Body of pancreas (tissue), 4 donors: ENCODE measurements at regions not wholly inside any gene's neighbourhood (a gene's known extent, or its start where the extent isn't known, plus 50 kb on each side); places are given as distances from the start of the nearest gene placed in this dataset.
A peak's percentile ranks its signal among the peaks of the same experiment; 100 is the strongest.

ENCODE experiments used
- ATAC-seq: fragments of 150-250 bp; one replicate; pipeline ENCODE4 v1.9.1; 2016
- DNase-seq, 4 donors: peaks; one replicate each; pipeline ENCODE4 v3.0.0-alpha.2; 2019
- H3K27ac ChIP-seq, 4 donors: fragments of 200-600 bp; sonication (generic); 1 replicate in 3 of 4; 2 replicates in 1 of 4; pipeline versions ENCODE4 v1.5.1 to v1.6.1; 2016 to 2019; ENCODE audit warnings: mild to moderate bottlenecking in 1 of 4, mixed read lengths in 1 of 4, moderate library complexity in 1 of 4
- H3K27me3 ChIP-seq, 2 donors: fragments of 200-600 bp; sonication (generic); one replicate each; pipeline ENCODE4 v1.6.0; 2016; ENCODE audit warnings: mild to moderate bottlenecking in 1 of 2
- H3K36me3 ChIP-seq, 2 donors: fragments of 200-600 bp; sonication (generic); replicated peaks in 1 of 2; 2 replicates each; pipeline ENCODE4 v1.5.1; 2016; ENCODE audit warnings: low read depth in 2 of 2; ENCODE audit not compliant: insufficient read depth in 1 of 2
- H3K4me1 ChIP-seq: fragments of 200-600 bp; sonication (generic); one replicate; pipeline ENCODE4 v1.6.0; 2016
- H3K4me3 ChIP-seq, 2 donors: fragments of 200-600 bp; sonication (generic); 1 replicate in 1 of 2; 2 replicates in 1 of 2; pipeline ENCODE4 v1.5.1; 2016 to 2019
- H3K9me3 ChIP-seq, 3 donors: fragments of 200-600 bp; sonication (generic); 1 replicate in 2 of 3; 2 replicates in 1 of 3; pipeline ENCODE4 v1.5.1; 2016
- CTCF ChIP-seq, 7 experiments: fragments of 450-650 bp in 4 of 7; fragments of 200-600 bp in 3 of 7; sonication (generic) in 3 of 7; IDR thresholded peaks; one replicate each; pipeline ENCODE4 v1.5.1; 2016 to 2019; ENCODE audit warnings: antibody characterized with exemption in 7 of 7
- POLR2A ChIP-seq, 3 donors: fragments of 450-650 bp; IDR thresholded peaks; one replicate each; pipeline ENCODE4 v1.6.1; 2016; ENCODE audit warnings: antibody characterized with exemption in 3 of 3, mild to moderate bottlenecking in 2 of 3
- WGBS, 2 donors: methylation state at CpG; one replicate each; pipeline ENCODE4 v1.1.5; 2017; 5-methylcytosine and 5-hydroxymethylcytosine counted together
- intact Hi-C: fragments of 100-400 bp; cut with DNase I; formaldehyde crosslinking; loops from one replicate; pipeline ENCODE4 v1.15.1; 2023

- Histone ChIP-seq H3K4me3 (no peak overlapping the region), H3K4me1 (peaks cover 3% of the 10 kb centered on the region), H3K36me3 (no peaks in the 10 kb centered on the region), H3K27ac (no peak overlapping the region), H3K27me3 (no peaks in the 10 kb centered on the region), H3K9me3 (no peaks in the 10 kb centered on the region)
- ATAC-seq (no peak), DNase-seq (no peak)
- 76% methylated on average over 12 of the region's 12 CpGs for WGBS, 2 donors
- TF ChIP-seq CTCF (IDR thresholded peaks at IDR 0.05) (no peak), POLR2A (IDR thresholded peaks at IDR 0.05) (no peak)
- intact Hi-C loops = no loop called here
These were observed 124.1 kb upstream of the IGFBP7 start for GRCh38 chr4:57234252-57234775.

GRCh38 chr4:57233386-57233785 is 123.2 kb upstream of the IGFBP7 start:
- no peak for TF ChIP-seq POLR2A (IDR thresholded peaks at IDR 0.05)
- TF ChIP-seq CTCF (IDR thresholded peaks at IDR 0.05) = no peak
- Histone ChIP-seq H3K36me3 (no peaks in the 10 kb centered on the region), H3K9me3 (no peaks in the 10 kb centered on the region), H3K27ac (no peak overlapping the region), H3K27me3 (no peaks in the 10 kb centered on the region), H3K4me1 (peaks cover 3% of the 10 kb centered on the region), H3K4me3 (no peak overlapping the region)
- ATAC-seq = peak; percentile 24
- intact Hi-C loops = no loop called here
- WGBS, 2 donors = 7 to 17% methylated on average over 4 of the region's 4 CpGs
- DNase-seq = no peak

GRCh38 chr4:57231781-57232180 is 121.6 kb upstream of the IGFBP7 start:
- DNase-seq = no peak
- intact Hi-C loops = no loop called here
- Histone ChIP-seq H3K36me3 (no peaks in the 10 kb centered on the region), H3K9me3 (no peaks in the 10 kb centered on the region), H3K27me3 (no peaks in the 10 kb centered on the region), H3K27ac (no peak overlapping the region), H3K4me1 (peaks cover 3% of the 10 kb centered on the region), H3K4me3 (no peak overlapping the region)
- TF ChIP-seq CTCF (IDR thresholded peaks at IDR 0.05) = no peak
- TF ChIP-seq POLR2A (IDR thresholded peaks at IDR 0.05) = no peak
- WGBS, 2 donors = 82 to 95% methylated on average over 2 of the region's 2 CpGs
- no peak for ATAC-seq

- Histone ChIP-seq H3K27me3 (no peaks in the 10 kb centered on the region), H3K4me3 (no peak overlapping the region), H3K36me3 (no peaks in the 10 kb centered on the region), H3K27ac (no peak overlapping the region), H3K9me3 (no peaks in the 10 kb centered on the region), H3K4me1 (no peaks in the 10 kb centered on the region)
- 55 to 67% methylated on average over 2 of the region's 2 CpGs for WGBS, 2 donors
- ATAC-seq (no peak), DNase-seq (no peak)
- TF ChIP-seq POLR2A (IDR thresholded peaks at IDR 0.05) (no peak), CTCF (IDR thresholded peaks at IDR 0.05) (no peak)
- intact Hi-C loops = no loop called here
These were observed 110.5 kb upstream of the IGFBP7 start for GRCh38 chr4:57220734-57221133.

GRCh38 chr4:57220172-57220571 is 110.0 kb upstream of the IGFBP7 start:
- TF ChIP-seq POLR2A (IDR thresholded peaks at IDR 0.05) (no peak), CTCF (IDR thresholded peaks at IDR 0.05) (no peak)
- DNase-seq (no peak), ATAC-seq (no peak)
- Histone ChIP-seq H3K9me3 (no peaks in the 10 kb centered on the region), H3K36me3 (no peaks in the 10 kb centered on the region), H3K27me3 (no peaks in the 10 kb centered on the region), H3K4me1 (no peaks in the 10 kb centered on the region), H3K27ac (no peak overlapping the region), H3K4me3 (no peak overlapping the region)
- 82 to 84% methylated on average over 2 of the region's 2 CpGs for WGBS, 2 donors
- intact Hi-C loops = no loop called here
